Fibroblast of skin of abdomen (primary cell): ENCODE measurements at regions not wholly inside any gene's neighbourhood (a gene's known extent, or its start where the extent isn't known, plus 50 kb on each side); places are given as distances from the start of the nearest gene placed in this dataset.
"Not testable (repeated sequence)": the region's sequence is repeated elsewhere in the genome, so short reads cannot be mapped to it uniquely, and the experiment has no call there.

Source experiments
- DNase-seq: peaks from one replicate; pipeline ENCODE4 v3.0.0-alpha.2; 2013

DNA sequence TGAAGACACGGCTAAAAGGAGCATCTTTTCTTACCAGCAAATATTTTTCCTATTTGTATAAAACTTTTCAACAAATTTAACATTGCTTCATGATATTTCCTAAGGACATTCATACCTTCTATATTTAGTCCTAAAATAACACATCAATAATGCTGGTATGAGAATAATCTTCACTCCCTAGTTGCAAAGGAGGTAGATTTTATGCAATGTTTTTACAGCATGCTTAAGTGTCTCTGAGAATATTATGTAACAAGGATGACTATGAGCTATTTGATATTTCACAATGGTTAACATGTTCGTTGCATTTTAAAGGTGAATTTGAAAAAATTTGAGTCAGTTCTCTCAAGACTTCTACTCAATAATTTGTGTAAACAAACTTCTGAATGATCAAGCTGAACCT, 506.7 kb downstream of the NUP35 start:
- DNase-seq = no peak

- DNase-seq = no peak
Measured at GRCh38 chr2:183656121-183656520, 531.9 kb downstream of the NUP35 start.

DNA sequence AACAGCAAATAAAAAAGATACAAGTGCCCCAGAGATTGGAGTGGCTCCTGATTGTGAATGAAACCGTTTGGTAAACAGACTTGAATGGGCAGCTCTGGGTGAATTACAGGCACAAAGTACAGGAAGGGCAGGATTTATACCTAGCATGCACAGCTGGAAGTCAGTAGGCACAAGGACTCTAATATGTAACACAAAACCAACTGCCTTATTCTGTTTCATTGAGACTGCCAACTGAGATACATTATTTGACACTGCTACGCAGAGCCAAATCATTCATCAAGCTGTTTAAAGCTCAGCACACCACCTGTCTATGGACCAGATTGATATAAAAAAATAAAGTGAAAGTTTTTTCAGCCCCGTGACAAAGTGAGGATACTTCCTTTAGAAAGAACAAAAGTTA, 541.2 kb downstream of the NUP35 start:
- DNase-seq = no peak

DNA sequence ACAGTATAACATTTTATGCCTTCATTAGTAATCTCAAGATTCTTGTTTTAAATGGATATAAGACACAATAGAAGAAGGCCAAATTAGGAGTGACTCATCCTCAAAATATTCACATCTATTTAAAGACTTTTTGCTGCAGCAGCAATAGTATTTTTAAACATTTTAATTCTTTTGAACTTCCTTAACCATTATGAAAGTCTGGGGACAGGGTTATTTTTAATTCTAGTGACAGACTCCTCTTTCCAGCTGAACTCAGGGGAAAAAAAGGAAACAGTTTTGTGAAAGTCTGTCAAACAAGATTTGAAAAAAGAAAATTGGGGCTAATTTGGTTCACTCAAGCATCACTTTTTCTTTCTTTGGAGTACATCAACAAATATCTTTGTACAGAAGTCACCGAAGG, 541.8 kb downstream of the NUP35 start:
- DNase-seq = peak; percentile 35

DNA sequence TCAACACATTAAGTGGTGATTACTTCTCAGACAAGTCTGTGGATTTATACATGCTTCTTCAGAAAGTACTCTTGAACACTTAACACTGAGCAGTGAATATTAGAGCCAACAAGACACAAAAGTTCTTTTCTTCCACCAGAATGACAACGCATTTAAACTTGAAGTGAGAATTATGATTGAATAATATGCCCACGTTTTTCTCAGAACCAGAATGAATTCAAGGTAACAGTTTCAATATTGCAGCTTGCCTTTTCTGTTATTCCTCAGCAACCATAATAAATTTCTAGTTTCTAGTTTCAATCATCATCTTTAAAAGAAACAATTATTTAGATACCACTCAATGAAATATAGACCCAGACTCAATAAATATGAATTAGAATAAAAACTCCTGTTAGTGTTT, 547.0 kb downstream of the NUP35 start:
- no peak for DNase-seq

DNA sequence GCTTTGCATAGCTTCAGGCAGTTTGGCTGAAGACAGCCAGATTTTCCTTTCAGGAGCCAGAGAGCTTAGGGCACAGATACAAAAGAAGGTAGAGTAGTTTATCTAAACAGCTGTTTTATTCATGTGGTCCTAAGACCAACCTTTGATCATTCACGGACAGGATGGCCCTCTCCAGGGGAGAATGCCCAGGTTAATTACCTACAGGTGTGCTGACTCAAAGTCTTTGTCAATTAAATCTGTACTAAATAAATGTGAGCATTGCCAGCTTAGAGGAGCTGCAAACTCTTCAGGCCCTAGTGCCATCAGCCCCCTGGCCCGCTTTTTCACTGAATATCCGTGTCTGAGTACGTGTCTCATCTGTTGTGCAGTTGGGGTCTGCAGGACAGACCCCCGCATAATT, 554.7 kb downstream of the NUP35 start:
- DNase-seq = no peak

DNA sequence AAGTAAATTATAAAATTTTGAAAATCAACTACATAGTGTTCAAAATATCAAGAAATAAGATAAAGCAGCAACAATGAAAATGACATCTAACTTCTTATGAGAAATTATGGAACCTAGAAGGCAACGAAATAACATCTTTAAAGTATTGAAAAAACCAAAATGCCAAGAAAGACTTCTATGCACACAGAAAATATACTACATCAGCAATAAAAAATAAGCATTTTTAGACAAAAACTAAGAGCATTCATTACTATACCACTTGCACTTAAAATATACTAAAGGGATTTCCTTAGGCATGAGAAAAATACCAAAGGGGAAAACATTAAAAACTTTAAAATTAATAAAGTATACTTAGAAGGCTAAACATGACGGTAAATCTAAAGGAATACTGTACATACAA, 556.3 kb downstream of the NUP35 start:
- no peak for DNase-seq

DNA sequence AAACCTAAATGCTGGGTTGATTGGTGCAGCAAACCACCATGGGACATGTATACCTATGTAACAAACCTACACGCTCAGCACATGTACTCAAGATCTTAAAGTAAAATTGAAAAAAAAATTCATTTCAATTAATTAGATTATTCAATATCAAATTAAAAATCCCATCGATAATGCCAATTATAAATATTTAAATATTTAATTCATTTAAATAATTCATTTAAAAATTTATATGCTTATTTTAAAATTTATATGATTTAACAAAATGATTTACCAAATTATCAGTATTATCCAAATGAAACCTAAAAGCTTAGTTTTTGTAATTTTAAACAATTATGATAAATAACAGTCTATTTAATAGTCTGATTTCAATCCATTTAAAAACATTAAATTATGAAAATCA, 560.4 kb downstream of the NUP35 start:
- DNase-seq = no peak

GRCh38 chr2:183696028-183696427, 571.8 kb downstream of the NUP35 start:
- DNase-seq = no peak

DNA sequence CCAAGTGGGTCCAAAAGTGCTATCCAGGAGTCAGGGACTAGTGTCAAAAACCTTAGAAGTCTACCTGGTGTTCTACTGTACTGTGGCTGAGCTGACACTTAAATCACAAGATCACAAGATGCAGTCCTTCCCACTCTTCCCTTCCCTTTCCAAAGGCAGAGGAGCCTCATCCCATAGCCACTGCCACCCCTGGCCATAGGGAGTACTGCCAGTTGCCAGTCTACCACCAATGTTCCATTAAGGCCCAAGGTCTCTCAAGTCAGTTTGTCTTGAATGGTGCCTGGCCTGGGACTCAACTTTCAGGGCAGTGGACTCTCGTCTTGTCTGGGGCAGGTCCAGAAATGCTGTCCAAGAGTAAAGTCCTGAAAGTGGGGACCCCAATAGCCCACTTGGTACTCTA, 585.6 kb downstream of the NUP35 start:
- no peak for DNase-seq

DNA sequence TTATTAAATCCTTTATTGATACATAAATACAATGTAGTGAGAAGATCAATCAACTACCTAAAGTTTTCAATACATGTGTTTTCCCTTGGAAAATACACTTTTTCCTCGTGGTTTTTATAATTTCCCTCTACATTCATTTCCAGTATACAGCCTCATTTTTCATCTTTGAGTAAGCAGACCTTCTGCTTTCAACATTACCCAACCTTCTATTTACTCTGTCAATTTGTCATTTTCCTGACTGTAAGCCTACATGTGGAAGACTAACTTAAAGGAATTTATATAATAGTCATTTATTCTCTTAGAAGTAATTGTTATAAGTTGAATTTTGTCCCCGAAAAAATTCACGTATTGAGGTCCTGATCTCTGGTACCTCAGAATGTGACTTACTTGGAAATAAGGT, 594.0 kb downstream of the NUP35 start:
- no peak for DNase-seq

GRCh38 chr2:183723278-183723677, 599.0 kb downstream of the NUP35 start:
- DNase-seq = no peak

- no peak for DNase-seq
Measured at GRCh38 chr2:183729380-183729779, 605.1 kb downstream of the NUP35 start.

DNA sequence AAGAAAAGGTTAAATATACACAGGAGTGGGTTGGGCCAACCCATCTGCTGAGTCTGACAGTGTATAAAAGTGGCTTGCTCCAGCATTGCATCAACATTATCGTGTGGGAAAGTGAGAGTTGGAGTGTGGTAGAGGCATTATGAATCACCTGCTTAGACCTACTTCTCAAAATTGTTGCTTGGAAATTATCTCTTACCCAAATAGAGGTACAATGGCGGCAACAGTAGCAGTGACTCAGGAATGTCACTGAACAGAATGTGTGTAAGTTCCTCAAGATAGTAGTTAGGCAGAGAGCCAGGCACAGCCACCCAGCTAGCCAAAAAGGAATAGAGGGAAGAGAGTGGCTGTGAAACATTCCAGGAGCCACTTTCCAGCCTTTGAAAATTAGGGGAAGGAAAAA, 616.0 kb downstream of the NUP35 start:
- no peak for DNase-seq

DNA sequence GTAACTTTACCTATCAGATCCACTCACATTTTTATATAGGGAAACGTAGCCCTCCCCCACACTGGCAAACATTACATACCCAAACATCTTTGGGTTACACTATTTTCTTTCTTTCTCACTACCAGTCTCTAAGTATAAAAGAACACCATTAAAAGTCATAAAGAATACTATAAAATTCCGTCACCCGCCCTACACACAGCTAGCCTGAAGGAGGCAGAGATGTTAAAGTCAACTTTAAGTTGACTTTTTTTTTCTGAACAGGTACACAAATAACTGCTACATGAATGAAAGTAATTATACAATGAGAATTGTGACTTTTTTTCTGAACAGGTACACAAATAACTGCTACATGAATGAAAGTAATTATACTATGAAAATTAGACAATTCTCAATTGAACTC, 628.3 kb downstream of the NUP35 start:
- DNase-seq = no peak

DNA sequence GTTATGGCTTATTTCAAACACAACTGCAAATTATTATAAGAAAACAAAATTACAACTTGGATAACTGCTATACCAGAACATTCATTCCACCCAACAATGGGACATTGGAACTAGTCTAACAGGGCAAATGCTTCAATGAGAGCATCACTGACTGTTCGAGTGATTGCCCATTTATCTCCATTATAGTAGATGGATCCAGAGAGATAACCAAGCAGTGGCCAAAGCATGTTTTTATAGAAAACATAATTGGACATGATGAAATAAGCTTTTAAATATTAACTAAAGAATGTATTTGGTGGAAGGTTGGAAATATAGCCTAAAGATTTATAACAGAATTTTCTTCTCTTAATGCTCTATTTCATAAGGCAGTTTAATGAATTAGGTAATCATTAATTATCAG, 634.8 kb downstream of the NUP35 start:
- no peak for DNase-seq

GRCh38 chr2:183773775-183774174, 649.5 kb downstream of the NUP35 start:
- no peak for DNase-seq

DNA sequence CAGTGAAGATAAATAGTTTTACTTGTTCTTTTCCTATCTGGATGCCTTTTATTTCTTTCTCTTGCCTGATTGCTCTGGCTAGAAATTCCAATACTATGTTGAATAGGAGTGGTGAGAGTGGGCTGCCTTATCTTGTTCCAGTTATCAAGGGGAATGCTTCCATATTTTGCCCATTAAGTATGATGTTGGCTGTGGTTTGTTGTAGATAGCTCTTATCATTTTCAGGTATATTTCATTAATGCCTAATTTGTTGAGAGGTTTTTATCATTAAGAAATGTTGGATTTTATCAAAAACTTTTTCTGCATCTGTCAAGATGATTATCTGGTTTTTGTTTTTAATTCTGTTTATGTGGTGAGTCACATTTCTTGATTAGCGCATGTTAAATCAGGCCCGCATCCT, 655.8 kb downstream of the NUP35 start:
- no peak for DNase-seq

DNA sequence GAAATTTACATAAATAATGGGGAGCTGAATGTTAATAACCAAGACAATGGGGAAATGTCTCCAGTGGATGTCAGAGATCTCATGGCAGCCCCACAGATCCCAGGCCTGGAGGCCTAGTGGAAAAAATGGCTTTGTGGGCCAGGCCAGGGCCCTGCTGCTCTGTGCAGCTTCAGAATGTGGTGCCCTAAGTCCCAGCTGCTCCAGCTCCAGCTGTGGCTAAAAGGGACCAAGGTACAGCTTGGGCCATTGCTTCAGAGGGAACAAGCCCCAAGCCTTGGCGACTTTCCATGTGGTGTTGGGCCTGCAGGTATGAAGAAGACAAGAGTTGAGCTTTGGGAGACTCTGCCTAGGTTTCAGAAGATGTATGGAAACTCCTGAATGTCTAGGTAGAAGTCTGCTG, 658.2 kb downstream of the NUP35 start:
- DNase-seq = no peak

- DNase-seq = not testable (repeated sequence)
Measured at GRCh38 chr2:183788796-183789195, 664.6 kb downstream of the NUP35 start.

DNA sequence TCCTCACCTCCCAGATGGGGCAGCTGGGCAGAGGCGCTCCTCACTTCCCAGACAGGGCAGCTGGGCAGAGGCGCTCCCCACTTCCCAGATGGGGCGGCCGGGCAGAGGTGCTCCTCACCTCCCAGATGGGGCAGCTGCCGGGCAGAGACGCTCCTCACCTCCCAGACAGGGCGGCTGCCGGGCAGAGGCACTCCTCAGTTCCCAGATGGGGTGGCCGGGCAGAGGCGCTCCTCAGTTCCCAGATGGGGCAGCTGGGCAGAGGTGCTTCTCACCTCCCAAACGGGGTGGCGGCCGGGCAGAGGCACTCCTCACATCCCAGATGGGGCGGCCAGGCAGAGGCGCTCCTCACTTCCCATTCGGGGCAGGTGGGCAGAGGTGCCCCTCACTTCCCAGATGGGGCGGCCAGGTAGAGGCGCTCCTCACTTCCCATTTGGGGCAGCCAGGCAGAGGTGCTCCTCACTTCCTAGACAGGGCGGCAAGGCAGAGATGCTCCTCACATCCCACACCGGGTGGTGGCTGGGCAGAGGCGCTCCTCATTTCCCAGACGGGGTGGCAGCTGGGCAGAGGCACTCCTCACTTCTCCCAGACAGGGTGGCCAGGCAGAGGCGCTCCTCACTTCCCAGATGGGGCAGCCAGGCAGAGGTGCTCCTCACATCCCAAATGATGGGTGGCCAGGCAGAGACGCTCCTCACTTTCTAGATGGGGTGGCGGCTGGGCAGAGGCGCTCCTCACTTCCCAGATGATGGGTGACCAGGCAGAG, 668.1 kb downstream of the NUP35 start:
- not testable (repeated sequence) for DNase-seq

GRCh38 chr2:183798535-183798934, 674.3 kb downstream of the NUP35 start:
- DNase-seq = no peak

- no peak for DNase-seq
Measured at GRCh38 chr2:183799761-183800160, 675.5 kb downstream of the NUP35 start.

- DNase-seq = no peak
Measured at GRCh38 chr2:183803596-183803995, 679.4 kb downstream of the NUP35 start.

DNA sequence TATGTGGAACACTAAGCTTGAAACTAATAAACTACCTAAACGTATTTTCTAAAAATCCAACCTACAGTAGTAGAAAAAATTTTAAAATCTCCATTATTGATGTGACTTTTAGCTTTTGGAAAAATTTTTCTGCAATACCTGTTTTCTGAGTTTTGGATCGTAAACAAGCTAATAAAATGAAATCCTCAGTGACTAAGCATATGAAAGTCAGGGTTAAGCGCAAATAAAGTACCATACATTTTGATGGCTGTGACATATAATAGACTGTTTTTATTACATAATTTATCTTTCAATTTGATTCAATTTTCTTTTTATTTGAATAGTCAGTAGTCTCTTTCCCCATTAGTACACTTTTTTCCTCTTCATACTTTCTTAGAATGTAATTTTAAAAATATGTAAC, 683.6 kb downstream of the NUP35 start:
- no peak for DNase-seq
